ENCODE measurements at regions not wholly inside any gene's neighbourhood (a gene's known extent, or its start where the extent isn't known, plus 50 kb on each side); places are given as distances from the start of the nearest gene placed in this dataset.
A peak's percentile ranks its signal among the peaks of the same experiment; 100 is the strongest.
"Not testable (repeated sequence)": the region's sequence is repeated elsewhere in the genome, so short reads cannot be mapped to it uniquely, and the experiment has no call there.

- H3K4me3 ChIP-seq (ENCODE audit: low read length), result no peak overlapping the region
- TF ChIP-seq CTCF (conservative IDR thresholded peaks at IDR 0.05; ENCODE audit: low read depth, low read length), result no peak
- peak; percentile 30 for DNase-seq (ENCODE audit: low read depth)
These were observed 90.5 kb upstream of the WAC start for GRCh38 chr10:28442403-28442802.

- no peak for TF ChIP-seq CTCF (conservative IDR thresholded peaks at IDR 0.05; ENCODE audit: low read depth, low read length)
- no peak overlapping the region for H3K4me3 ChIP-seq (ENCODE audit: low read length)
- no peak for DNase-seq (ENCODE audit: low read depth)
These were observed 88.9 kb upstream of the WAC start for GRCh38 chr10:28444031-28444430.

GRCh38 chr10:28445516-28445915, 87.4 kb upstream of the WAC start:
- no peak for TF ChIP-seq CTCF (conservative IDR thresholded peaks at IDR 0.05; ENCODE audit: low read depth, low read length)
- H3K4me3 ChIP-seq (ENCODE audit: low read length), result peak overlapping the region; percentile 3
- DNase-seq (ENCODE audit: low read depth), result peak; percentile 92

- no peak for TF ChIP-seq CTCF (conservative IDR thresholded peaks at IDR 0.05; ENCODE audit: low read depth, low read length)
- no peak overlapping the region for H3K4me3 ChIP-seq (ENCODE audit: low read length)
- no peak for DNase-seq (ENCODE audit: low read depth)
These were observed 83.5 kb upstream of the WAC start for GRCh38 chr10:28449382-28449781.

GRCh38 chr10:28449926-28450325, 83.0 kb upstream of the WAC start:
- no peak for TF ChIP-seq CTCF (conservative IDR thresholded peaks at IDR 0.05; ENCODE audit: low read depth, low read length)
- DNase-seq (ENCODE audit: low read depth), result no peak
- no peak overlapping the region for H3K4me3 ChIP-seq (ENCODE audit: low read length)

- TF ChIP-seq CTCF (conservative IDR thresholded peaks at IDR 0.05; ENCODE audit: low read depth, low read length), result no peak
- H3K4me3 ChIP-seq (ENCODE audit: low read length), result no peak overlapping the region
- no peak for DNase-seq (ENCODE audit: low read depth)
These were observed 79.0 kb upstream of the WAC start for GRCh38 chr10:28453926-28454325.

GRCh38 chr10:28457110-28457509, 75.8 kb upstream of the WAC start:
- no peak overlapping the region for H3K4me3 ChIP-seq (ENCODE audit: low read length)
- TF ChIP-seq CTCF (conservative IDR thresholded peaks at IDR 0.05; ENCODE audit: low read depth, low read length), result no peak
- no peak for DNase-seq (ENCODE audit: low read depth)

GRCh38 chr10:28457873-28458272, 75.0 kb upstream of the WAC start:
- DNase-seq (ENCODE audit: low read depth); H3K4me3 ChIP-seq (ENCODE audit: low read length): not testable (repeated sequence)

All from retinal pigment epithelial cell (primary cell).